Astrocyte (in vitro differentiated cells and primary cell): ENCODE measurements at regions not wholly inside any gene's neighbourhood (a gene's known extent, or its start where the extent isn't known, plus 50 kb on each side); places are given as distances from the start of the nearest gene placed in this dataset.

ENCODE experiments used
- EZH2 ChIP-seq: IDR thresholded peaks from 2 replicates; pipeline ENCODE4 v1.6.1; 2012; ENCODE audit warnings: mild to moderate bottlenecking, low read length, inconsistent platforms; ENCODE audit not compliant: insufficient read depth
- TF ChIP-seq, protein P1 (sequence below): IDR thresholded peaks from 2 replicates; pipeline ENCODE4 v1.5.1; 2011; ENCODE audit warnings: low read depth, mild to moderate bottlenecking, inconsistent platforms, low read length, moderate library complexity; ENCODE audit not compliant: insufficient read depth

DNA sequence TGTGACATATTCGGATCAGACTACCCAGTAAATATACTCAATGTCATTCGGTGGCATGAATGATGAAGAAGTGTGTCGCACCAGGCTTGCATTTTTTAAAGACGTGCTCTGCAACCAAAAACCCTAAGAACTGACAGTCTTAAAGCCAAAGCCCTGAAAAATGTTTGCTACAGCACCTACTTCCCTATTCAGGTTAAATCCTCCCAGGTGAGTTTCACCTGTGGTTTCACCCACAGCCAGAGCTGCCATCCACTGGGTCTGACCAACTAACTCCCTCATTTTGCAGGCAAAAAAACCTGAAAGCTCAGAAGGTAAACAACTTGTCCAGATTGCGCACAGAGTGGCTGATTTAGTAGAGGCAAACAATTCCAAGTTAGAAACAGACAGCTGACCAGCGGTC lies 222.3 kb upstream of the MGAT5 start:
- TF ChIP-seq, protein P1, sequence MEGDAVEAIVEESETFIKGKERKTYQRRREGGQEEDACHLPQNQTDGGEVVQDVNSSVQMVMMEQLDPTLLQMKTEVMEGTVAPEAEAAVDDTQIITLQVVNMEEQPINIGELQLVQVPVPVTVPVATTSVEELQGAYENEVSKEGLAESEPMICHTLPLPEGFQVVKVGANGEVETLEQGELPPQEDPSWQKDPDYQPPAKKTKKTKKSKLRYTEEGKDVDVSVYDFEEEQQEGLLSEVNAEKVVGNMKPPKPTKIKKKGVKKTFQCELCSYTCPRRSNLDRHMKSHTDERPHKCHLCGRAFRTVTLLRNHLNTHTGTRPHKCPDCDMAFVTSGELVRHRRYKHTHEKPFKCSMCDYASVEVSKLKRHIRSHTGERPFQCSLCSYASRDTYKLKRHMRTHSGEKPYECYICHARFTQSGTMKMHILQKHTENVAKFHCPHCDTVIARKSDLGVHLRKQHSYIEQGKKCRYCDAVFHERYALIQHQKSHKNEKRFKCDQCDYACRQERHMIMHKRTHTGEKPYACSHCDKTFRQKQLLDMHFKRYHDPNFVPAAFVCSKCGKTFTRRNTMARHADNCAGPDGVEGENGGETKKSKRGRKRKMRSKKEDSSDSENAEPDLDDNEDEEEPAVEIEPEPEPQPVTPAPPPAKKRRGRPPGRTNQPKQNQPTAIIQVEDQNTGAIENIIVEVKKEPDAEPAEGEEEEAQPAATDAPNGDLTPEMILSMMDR: no peak
- TF ChIP-seq EZH2: no peak
